Activated CD4-positive, alpha-beta T cell treated with anti-CD3 and anti-CD28 coated beads, Interleukin-10, Interleukin-2, amounts not matched to agents 100 ng/mL and 50 ng/mL, durations not matched to agents 16 hours and 8 hours (primary cell): ENCODE measurements at regions not wholly inside any gene's neighbourhood (a gene's known extent, or its start where the extent isn't known, plus 50 kb on each side); places are given as distances from the start of the nearest gene placed in this dataset.

Experiments used
- DNase-seq: peaks from one replicate; pipeline ENCODE4 v3.0.0-alpha.2; 2020

DNA sequence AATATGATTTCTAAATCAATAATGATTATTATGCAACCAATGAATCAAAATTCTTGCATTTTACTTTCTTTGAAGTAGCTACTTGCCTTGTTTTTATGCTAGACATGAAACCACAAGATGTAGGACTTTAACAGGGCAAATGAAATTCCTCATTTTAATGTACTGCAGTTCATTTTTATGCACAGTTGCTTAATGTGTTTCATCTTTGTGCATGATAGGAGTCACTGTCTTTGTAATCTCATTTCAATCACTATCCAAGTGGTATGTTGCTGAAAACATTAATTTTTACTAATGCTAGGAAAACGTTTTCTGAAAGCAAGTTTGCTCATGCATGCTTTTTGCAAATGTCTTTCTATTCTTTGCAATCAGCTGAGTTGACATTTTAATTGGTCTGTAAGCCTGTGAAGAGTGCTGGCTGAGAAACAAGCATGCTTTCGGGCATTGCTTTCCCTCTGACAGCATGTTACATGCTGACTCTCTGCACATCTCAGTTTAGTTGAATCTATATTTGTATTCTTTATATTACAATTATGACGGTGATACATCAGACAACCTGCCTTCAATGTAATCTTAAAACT lies 535.0 kb upstream of the CDH18 start:
- no peak for DNase-seq

DNA sequence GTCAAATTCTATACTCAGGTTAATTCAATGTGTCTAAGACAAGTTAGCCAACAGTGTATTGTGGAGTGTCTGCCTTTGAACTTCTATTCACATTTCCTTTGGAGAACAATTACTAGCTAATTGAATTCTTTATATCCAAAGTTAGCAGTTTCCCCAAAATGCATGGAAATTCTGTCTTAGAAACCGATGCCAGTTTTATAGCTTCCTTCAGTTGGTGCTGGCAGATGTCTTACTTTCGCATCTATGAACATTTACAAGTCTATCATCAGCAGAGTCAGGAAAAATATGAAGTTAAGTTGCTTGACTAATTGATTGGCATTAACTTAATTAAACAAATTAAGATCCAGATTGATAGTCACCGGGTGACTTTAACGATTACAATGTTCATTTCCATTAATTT lies 527.6 kb upstream of the CDH18 start:
- no peak for DNase-seq

DNA sequence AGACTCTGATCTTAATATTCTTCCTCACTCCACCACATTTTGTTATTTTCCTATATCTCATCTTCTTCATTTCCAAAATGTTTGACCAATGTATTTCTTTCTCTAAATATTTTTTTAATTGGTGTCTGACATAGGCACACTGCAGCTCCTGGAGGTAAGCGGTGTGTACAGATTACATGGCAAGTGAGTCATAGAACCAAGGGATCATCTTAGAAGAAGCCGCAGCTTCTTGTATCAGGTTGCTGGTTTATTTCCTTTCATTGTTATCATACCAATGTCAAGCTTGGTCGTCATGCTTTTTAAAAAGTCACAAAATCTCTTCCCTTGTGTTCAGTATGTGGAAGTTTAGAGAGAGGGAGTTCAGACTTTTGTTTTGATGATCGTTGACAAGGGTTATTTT lies 526.1 kb upstream of the CDH18 start:
- DNase-seq = no peak

DNA sequence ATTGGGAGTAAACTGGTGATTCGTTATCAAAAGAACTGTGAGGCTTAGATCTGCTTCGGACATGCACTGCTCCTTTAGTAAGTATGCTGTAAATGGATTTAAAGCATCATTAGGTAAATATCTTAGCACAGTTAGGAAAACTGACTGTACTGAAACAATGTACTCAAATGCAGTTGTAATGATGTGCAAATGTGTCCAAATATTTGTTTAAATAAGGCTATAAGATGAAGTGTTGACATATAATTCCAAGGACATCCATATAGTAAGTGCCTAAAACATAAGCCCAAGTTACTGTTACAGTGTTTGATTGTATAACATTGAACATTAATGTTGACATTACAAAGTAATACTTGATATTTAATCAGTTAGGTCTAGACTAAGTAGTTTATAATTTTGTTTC lies 512.5 kb upstream of the CDH18 start:
- no peak for DNase-seq

DNA sequence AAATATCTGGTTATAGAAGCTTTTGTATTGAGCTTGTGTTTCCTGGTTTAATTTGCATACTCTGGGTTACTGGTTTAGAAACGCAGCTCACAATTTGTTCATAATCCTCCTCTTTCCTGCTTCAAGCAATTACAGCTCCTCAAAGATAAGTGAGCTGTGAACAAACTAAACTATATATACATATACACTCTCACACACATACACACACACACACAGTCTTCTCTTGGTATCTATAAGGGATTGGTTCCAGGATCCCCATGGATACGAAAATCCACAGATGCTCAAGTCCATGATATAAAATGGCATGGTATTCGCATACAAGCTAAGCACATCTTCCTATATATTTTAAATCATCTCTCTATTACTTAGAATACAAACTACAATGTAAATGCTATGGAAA lies 510.9 kb upstream of the CDH18 start:
- no peak for DNase-seq

DNA sequence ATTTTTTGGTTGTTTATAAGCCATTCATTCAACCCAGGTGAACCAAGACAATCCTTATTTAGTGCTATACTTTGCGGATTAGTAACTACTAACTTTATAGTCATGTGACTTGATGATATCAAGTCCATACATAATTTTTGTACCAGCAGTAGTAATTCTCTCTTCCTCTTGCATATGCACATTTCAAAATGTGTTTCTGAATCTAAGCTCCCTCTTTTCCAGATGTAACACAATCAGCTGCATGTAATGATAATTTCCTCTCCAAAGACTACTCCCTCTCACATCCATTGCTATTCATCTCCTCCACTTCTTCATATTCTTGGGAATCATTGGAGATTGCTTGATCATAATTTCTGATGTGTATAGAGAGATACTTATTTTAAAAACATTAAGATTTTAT lies 510.1 kb upstream of the CDH18 start:
- DNase-seq = no peak

DNA sequence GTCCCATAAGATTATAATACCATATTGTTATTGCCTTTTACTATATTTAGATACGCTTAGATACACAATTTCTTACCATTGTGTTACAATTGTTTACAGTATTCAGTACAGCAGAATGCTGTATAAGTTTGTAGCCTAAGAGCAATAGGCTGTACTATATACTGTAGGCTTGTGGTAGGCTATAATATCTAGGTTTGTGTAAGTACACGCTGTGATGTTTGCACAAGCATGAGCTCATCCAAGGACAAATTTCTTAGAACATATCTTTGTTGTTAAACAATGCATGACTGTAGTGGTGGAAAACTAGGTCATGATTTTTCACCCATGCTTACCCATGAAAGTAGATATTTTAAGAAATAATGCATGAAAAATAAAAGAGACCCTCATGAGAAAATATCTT lies 509.4 kb upstream of the CDH18 start:
- DNase-seq = no peak

DNA sequence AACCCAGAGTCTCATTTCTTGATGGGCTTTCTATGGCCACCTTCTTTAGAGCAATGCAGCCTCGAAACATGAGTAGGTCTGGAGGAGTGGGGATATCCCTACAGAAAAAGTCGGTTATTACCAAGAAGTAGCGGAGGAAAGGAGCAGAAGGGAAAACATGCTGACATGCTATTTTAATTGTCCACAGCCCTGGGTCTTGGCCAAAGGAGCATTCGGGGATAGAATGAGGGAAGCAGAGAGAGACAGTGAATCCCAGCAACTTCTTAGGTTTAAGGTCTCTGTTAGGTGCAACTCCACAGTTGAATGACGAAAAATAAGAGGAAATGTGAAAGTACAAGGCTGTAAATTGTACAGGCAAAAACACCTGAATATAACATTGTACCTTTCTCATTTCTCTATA lies 506.7 kb upstream of the CDH18 start:
- no peak for DNase-seq

DNA sequence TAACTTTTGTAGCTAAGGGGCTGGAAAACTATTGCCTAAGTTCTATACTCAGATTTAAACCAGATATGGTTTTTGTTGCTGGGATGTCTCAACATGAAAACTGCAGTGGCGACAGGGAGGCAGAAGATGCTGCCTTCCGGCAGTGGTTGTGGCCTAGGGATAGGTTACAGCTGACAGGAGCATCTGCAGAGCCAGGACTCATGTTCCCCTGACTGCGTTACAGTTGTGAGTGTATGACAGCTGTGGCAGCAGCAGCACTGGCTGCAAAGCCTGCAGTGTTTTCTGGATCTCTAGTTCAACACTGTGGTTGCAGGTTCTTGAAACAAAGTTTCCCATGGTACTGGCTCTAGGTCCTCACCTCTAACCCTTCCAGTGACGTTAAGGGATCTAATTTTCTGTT lies 498.8 kb upstream of the CDH18 start:
- no peak for DNase-seq

DNA sequence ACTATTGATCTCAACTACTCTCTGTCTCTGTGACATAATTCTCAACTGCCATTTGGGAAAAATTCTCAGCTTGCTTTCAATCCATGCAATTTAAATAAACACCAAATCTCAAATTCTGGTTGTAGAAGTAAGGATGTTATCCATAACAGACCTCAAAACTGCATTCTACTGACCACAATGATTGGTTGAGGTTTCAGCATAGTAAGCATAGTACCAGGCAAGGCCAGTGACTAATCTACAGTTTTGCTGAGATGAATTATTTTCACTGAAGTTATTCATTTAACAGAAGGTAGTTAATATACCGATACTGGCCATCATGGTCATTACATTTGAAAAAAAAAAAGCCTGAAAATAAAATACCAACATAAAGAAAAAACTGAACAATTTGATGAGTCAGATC lies 488.0 kb upstream of the CDH18 start:
- no peak for DNase-seq

DNA sequence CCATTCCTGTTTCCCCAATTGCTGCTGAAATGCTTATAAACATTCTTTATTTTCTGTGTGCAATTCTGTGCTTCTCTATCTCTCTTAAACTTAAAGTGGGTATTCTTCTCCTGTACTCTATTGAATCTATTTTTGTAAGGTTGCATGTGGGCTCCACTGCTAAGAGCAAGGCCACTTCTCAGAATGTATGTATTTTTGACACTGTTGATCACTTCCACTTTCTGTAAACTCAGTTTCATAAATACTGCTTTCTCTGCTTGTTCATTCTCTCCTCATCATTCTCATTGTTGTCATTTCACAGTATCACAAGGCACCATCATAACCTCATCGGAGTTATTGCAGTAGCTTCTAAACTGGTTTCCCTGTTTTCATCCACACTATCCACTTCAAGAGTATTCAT lies 483.0 kb upstream of the CDH18 start:
- DNase-seq = no peak

DNA sequence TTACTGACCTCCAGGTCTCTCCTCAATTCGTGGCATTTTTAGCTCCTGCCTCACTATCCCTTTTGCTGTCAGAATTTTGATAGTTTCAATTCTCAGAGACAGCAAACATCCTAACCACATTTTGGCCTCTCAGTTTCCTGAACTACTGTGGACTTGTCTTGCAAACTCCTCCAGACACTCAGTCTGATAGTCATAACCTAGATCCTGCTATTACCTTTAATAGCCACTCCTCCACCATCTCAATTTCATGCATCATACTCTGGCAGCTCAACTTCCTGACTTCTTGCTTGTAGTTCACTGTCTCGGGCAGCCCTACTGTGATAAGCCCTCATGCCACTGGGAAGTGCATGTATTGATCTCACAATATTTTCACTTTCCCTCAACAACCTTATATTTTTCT lies 481.8 kb upstream of the CDH18 start:
- DNase-seq = no peak

DNA sequence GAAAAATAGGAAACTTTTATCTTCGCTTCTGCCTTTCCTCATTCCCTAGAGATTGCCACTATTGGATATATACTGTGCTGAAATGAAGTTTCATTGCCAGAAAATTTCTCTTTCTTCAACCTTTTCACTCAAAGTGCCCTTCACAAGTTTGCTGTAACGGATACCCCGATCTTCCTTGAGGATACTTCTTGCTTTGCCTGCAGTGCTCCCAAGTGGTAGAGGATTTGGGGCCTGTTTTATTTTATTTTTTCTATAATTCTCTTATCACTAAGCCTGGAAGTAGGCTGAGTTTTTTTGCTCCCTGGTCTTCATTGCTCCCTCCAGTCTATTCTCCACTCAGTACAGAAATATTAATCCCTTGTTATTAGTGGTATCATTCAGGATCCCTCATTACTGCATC lies 481.4 kb upstream of the CDH18 start:
- no peak for DNase-seq

DNA sequence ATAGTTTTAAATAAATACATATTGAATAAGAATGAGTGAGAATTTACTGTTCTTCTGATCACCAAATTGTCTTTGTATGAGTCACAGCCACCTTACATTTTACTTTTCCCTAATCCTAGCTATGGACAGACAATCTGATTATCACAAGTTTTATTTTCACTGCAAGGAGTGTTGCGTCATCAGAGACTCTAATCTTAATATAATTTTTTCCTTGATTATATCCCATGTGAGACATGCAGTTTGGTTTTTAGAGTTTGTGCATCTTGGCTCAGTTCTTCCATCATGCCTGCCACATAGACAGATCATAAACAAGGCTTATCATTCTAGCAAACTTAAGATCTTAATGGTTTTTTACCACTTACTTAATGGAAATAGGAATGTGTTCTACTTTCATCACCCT lies 478.5 kb upstream of the CDH18 start:
- DNase-seq = no peak

DNA sequence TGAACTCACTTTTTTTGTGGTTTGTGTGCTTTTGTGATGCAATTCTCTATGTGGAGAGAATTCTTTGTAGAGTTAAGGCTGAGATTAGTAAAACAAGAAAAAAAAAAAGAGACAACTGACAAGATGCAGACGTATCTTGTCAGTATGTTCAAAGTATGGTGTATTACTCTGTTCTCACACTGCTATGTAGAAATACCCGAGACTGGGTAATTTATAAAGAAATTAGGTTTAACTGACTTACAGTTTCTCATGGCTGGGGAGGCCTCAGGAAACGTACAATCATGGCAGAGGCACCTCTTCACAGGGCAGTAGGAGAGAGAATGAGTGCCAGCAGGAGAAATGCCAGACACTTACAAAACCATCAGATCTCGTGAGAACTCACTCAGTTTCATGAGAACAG lies 475.2 kb upstream of the CDH18 start:
- no peak for DNase-seq

DNA sequence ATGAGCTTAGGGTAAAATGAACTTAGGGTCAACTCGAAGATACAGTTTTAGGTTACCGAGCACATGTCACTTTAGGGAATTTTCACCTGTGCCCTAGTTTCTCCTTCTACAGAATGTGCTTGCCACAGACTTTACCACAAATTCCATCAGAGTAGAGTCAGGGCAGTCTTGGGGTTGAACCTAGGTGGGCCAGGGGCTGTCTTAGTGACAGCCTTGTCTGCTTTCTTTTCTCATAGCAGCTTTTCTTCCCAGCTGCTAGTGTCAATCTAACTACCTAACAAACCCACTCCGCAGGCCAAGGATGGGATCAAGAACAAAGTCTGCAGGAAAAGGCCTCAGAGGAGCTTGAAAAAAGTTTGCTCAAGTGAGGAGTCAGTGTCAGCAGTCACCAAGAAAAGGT lies 458.1 kb upstream of the CDH18 start:
- no peak for DNase-seq

DNA sequence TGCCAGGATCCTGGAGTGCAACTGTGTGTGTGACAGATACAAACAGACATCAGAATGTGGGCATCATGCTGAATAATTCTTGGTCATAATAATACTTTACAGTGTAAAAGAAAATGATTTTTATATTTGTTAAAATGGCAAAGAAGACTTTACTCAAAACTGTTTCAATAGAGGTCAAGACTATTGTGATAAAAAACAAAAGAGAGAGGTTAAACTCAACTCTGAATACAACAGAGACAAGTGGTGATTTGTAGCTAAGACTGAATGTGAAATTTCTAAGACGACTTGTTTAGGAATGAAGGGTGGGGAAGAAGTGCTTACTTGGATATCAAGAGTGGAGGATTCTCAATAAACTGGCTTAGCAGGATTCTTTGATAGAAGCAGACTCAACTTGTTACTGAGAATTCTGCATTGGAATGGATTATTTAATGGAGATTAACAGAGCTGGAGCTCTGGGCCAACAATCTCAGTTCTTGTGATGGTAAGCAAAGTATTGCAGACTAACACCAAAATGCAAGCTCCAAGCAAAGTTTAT lies 457.4 kb upstream of the CDH18 start:
- DNase-seq = no peak

DNA sequence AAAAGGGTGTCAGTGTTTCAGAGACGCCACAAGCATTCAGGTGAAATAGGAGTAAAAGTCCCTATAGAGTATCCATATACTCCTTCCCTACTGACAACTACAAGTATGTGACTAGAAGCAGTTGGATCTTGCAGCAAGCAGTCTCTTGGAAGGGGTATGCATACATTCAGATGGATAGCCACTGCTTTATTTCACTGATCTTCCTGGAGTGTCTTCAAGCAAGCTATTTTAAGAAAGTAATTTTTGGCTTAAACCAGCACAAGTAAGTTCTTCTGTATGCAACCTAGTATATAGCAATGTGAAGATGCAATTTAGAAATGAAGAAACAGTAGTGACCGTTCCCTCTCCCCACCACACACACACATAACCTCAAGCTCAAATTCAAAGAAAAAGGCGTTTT lies 446.8 kb upstream of the CDH18 start:
- no peak for DNase-seq

DNA sequence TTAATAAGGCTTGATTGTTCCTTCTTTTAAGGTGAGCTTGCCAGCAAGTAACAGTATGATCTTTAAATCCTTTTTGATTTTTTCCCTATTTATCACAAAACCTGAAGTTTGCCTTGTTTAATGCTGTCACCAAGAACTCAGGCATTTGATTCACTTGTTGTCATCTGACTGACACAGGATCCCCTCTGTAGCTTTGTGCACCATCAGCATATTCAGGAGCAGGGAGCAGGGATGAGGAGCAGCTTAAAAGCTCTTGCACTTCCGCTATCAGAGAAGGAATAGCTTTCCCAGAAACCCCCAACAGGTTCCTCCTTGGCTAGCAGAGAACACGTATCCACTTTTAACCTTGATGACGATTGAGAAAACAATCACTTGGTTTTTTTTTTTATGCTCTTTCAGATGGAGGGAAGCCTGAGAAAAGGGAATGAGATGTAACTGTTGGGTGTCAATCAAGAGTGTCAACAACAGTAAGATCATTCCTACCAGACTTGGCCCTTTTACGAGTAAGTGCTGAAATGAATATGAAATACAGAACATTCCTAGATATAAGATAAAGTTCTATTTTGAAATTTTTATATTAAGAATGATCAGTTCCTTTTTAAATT lies 433.1 kb upstream of the CDH18 start:
- DNase-seq = no peak
